SH-SY5Y (cell line): ENCODE measurements at regions not wholly inside any gene's neighbourhood (a gene's known extent, or its start where the extent isn't known, plus 50 kb on each side); places are given as distances from the start of the nearest gene placed in this dataset.

Experiments
- GATA2 ChIP-seq: IDR thresholded peaks from 2 replicates; pipeline ENCODE4 v1.6.1; 2011; ENCODE audit warnings: mild to moderate bottlenecking, low read depth, low read length
- GATA3 ChIP-seq: IDR thresholded peaks from 2 replicates; pipeline ENCODE4 v1.6.1; 2011; ENCODE audit warnings: low read depth, mild to moderate bottlenecking, low read length, moderate library complexity

DNA sequence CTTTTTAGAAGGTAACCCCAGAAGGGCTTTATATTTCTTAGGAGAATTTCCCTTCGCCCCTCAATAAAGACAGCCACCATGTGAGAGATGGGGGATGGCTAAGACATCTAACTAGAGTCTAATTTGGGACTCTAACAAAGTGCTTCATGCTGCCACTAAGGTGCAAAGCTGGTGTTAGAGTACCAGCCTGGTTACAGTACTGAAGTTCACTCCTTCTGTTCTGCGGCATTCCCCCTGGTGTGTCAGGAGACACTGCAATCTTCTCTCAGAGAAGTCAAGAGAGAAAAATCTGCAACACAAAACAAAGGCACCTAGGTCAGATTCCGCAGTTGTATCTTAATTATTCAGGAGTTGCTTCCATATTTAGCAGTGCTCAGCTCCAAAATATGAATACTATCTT lies 603.0 kb upstream of the CADM1 start:
- TF ChIP-seq GATA2: no peak
- TF ChIP-seq GATA3: no peak
